H4 (cell line): ENCODE measurements at regions not wholly inside any gene's neighbourhood (a gene's known extent, or its start where the extent isn't known, plus 50 kb on each side); places are given as distances from the start of the nearest gene placed in this dataset.

ENCODE experiments used
- DNase-seq: peaks from one replicate; pipeline ENCODE4 v3.0.0-alpha.2; 2015; ENCODE audit warnings: low spot score

- no peak for DNase-seq
These were observed 58.9 kb downstream of the NUDT11 start for GRCh38 chrX:51437521-51437920.

- DNase-seq = no peak
These were observed 61.3 kb downstream of the NUDT11 start for GRCh38 chrX:51435101-51435500.

GRCh38 chrX:51421972-51422597, 74.3 kb downstream of the NUDT11 start:
- no peak for DNase-seq

- DNase-seq = peak; percentile 34
These were observed 75.8 kb downstream of the NUDT11 start for GRCh38 chrX:51420610-51421009.

GRCh38 chrX:51408462-51408861, 75.8 kb downstream of the NUDT10 start:
- no peak for DNase-seq

- DNase-seq = no peak
These were observed 75.1 kb downstream of the NUDT10 start for GRCh38 chrX:51407520-51408409.

- peak; percentile 51 for DNase-seq
These were observed 74.3 kb downstream of the NUDT10 start for GRCh38 chrX:51406688-51407519.

- DNase-seq = no peak
These were observed 71.8 kb downstream of the NUDT10 start for GRCh38 chrX:51404445-51404844.

- no peak for DNase-seq
These were observed 63.4 kb downstream of the NUDT10 start for GRCh38 chrX:51395810-51396728.

GRCh38 chrX:51395480-51395809, 62.8 kb downstream of the NUDT10 start:
- no peak for DNase-seq
